SH-SY5Y (cell line): ENCODE measurements at regions not wholly inside any gene's neighbourhood (a gene's known extent, or its start where the extent isn't known, plus 50 kb on each side); places are given as distances from the start of the nearest gene placed in this dataset.

Source experiments
- GATA2 ChIP-seq: IDR thresholded peaks from 2 replicates; pipeline ENCODE4 v1.6.1; 2011; ENCODE audit warnings: mild to moderate bottlenecking, low read depth, low read length
- GATA3 ChIP-seq: IDR thresholded peaks from 2 replicates; pipeline ENCODE4 v1.6.1; 2011; ENCODE audit warnings: low read depth, mild to moderate bottlenecking, low read length, moderate library complexity

DNA sequence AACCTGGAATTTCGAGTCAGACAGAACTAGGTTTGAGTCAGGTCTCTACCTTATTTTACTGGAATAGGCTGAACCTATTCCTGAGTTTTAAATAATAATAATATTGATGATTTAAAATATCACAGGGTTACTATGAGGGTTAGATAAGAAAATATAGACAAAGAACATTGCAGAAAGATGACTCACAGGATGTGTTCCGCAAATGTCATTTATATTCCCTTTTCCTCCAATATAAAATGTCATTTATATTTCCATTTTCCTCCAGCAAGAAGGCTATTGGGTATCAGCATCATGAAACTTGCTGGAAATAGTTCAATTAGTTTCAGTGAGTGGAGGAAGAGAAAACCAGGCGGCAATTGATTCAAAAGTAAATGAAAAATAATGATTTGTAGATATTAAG lies 163.9 kb upstream of the RASSF8 start:
- TF ChIP-seq GATA2 (no peak), GATA3 (no peak)
